ENCODE measurements at regions not wholly inside any gene's neighbourhood (a gene's known extent, or its start where the extent isn't known, plus 50 kb on each side); places are given as distances from the start of the nearest gene placed in this dataset.

DNA sequence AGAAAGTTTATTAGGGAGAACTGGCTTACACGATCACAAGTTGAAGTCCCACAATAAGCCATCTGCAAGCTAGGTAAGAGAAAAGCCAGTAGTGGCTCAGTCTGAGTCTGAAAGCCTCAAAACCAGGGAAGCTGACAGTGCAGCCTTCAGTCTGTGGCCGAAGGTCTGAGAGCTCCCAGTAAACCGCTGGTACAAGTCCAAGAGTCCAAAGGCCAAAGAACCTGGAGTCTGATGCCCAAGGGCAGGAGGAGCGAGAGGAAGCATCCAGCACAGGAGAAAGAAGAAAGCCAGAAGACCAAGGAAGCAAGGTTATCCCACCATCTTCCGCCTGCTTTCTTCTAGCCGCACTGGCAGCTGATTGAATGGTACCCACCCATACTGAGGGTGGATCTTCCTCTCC lies 97.3 kb upstream of the FBN2 start:
- POLR2A ChIA-PET, result no interaction called here
- CTCF ChIA-PET, result no interaction called here

DNA sequence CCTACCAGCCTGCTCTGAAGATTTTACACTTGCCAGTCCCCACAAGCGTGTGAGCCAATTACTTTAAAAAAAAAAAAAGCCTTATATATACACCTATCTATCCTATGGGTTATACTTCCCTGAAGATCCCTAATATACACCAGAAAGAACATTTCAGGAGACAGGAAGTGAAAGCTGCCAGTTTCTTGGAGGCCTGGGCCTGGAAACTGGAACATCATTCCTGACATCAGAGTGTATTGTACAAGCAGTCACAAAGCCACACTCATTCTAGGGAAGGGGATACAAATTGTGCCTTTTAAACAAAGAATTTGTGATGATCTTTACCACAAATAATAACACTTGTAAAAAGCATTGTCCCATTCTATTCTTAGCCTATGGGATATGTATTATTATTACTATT lies 98.3 kb upstream of the FBN2 start:
- intact Hi-C loops (cut with micrococcal nuclease; ENCODE audit: unreplicated experiment), result no loop called here
- DNase-seq (ENCODE audit: low read depth, low spot score) (no peak), ATAC-seq (no peak)
- TF ChIP-seq TCF7L2 (IDR thresholded peaks at IDR 0.05; ENCODE audit: low read depth, low read length) (no peak), POLR2AphosphoS5 (IDR thresholded peaks at IDR 0.05; ENCODE audit: low read depth, low read length) (no peak), SIN3A (IDR thresholded peaks at IDR 0.05; ENCODE audit: borderline replicate concordance, insufficient read depth, low read depth, low read length) (no peak)
- TF ChIP-seq, protein P1, sequence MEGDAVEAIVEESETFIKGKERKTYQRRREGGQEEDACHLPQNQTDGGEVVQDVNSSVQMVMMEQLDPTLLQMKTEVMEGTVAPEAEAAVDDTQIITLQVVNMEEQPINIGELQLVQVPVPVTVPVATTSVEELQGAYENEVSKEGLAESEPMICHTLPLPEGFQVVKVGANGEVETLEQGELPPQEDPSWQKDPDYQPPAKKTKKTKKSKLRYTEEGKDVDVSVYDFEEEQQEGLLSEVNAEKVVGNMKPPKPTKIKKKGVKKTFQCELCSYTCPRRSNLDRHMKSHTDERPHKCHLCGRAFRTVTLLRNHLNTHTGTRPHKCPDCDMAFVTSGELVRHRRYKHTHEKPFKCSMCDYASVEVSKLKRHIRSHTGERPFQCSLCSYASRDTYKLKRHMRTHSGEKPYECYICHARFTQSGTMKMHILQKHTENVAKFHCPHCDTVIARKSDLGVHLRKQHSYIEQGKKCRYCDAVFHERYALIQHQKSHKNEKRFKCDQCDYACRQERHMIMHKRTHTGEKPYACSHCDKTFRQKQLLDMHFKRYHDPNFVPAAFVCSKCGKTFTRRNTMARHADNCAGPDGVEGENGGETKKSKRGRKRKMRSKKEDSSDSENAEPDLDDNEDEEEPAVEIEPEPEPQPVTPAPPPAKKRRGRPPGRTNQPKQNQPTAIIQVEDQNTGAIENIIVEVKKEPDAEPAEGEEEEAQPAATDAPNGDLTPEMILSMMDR (IDR thresholded peaks at IDR 0.05), result no peak
- TF ChIP-seq, protein P2, sequence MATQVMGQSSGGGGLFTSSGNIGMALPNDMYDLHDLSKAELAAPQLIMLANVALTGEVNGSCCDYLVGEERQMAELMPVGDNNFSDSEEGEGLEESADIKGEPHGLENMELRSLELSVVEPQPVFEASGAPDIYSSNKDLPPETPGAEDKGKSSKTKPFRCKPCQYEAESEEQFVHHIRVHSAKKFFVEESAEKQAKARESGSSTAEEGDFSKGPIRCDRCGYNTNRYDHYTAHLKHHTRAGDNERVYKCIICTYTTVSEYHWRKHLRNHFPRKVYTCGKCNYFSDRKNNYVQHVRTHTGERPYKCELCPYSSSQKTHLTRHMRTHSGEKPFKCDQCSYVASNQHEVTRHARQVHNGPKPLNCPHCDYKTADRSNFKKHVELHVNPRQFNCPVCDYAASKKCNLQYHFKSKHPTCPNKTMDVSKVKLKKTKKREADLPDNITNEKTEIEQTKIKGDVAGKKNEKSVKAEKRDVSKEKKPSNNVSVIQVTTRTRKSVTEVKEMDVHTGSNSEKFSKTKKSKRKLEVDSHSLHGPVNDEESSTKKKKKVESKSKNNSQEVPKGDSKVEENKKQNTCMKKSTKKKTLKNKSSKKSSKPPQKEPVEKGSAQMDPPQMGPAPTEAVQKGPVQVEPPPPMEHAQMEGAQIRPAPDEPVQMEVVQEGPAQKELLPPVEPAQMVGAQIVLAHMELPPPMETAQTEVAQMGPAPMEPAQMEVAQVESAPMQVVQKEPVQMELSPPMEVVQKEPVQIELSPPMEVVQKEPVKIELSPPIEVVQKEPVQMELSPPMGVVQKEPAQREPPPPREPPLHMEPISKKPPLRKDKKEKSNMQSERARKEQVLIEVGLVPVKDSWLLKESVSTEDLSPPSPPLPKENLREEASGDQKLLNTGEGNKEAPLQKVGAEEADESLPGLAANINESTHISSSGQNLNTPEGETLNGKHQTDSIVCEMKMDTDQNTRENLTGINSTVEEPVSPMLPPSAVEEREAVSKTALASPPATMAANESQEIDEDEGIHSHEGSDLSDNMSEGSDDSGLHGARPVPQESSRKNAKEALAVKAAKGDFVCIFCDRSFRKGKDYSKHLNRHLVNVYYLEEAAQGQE (IDR thresholded peaks at IDR 0.05; ENCODE audit: insufficient read depth in 1 of 2, low read depth in 2 of 2, low read length in 1 of 2), result no peak
- no peaks in the 10 kb centered on the region for H3K4me1 ChIP-seq (ENCODE audit: control insufficient read depth, insufficient read depth, low read length)
- POLR2A ChIA-PET, result no interaction called here
- no peak overlapping the region for H3K4me3 ChIP-seq (ENCODE audit: low read depth in 2 of 2, low read length in 2 of 2)
- H3K27ac ChIP-seq (ENCODE audit: low read length), result no peak overlapping the region
- in situ Hi-C loops (cut with HindIII; ENCODE audit: low pct_unique_long_range_greater_than_20kb, low sequenced_read_pairs), result no loop called here
- H3K9me3 ChIP-seq (ENCODE audit: control insufficient read depth, insufficient read depth, low read depth, low read length), result no peaks in the 10 kb centered on the region
- CTCF ChIA-PET, result no interaction called here
- no peaks in the 10 kb centered on the region for H3K27me3 ChIP-seq (ENCODE audit: control insufficient read depth, insufficient read depth, low read length)
- no peaks in the 10 kb centered on the region for H3K36me3 ChIP-seq (ENCODE audit: control insufficient read depth, insufficient read depth, low read length)
- BruUV-seq (replicated peaks), result no TSS peak

More for the DNA sequence above, 97.3 kb upstream of the FBN2 start:
- TF ChIP-seq, protein P2 (IDR thresholded peaks at IDR 0.05; ENCODE audit: insufficient read depth in 1 of 2, low read depth in 2 of 2, low read length in 1 of 2), result no peak
- no TSS peak for BruUV-seq (replicated peaks)
- no peaks in the 10 kb centered on the region for H3K36me3 ChIP-seq (ENCODE audit: control insufficient read depth, insufficient read depth, low read length)
- ATAC-seq (no peak), DNase-seq (ENCODE audit: low read depth, low spot score) (no peak)
- H3K4me1 ChIP-seq (ENCODE audit: control insufficient read depth, insufficient read depth, low read length), result no peaks in the 10 kb centered on the region
- no peaks in the 10 kb centered on the region for H3K27me3 ChIP-seq (ENCODE audit: control insufficient read depth, insufficient read depth, low read length)
- no peaks in the 10 kb centered on the region for H3K9me3 ChIP-seq (ENCODE audit: control insufficient read depth, insufficient read depth, low read depth, low read length)
- in situ Hi-C loops (cut with HindIII; ENCODE audit: low pct_unique_long_range_greater_than_20kb, low sequenced_read_pairs), result no loop called here
- intact Hi-C loops (cut with micrococcal nuclease; ENCODE audit: unreplicated experiment), result no loop called here
- H3K4me3 ChIP-seq (ENCODE audit: low read depth in 2 of 2, low read length in 2 of 2), result no peak overlapping the region
- H3K27ac ChIP-seq (ENCODE audit: low read length), result no peak overlapping the region
